OCI-LY1 (cell line): ENCODE measurements at regions not wholly inside any gene's neighbourhood (a gene's known extent, or its start where the extent isn't known, plus 50 kb on each side); places are given as distances from the start of the nearest gene placed in this dataset.
A peak's percentile ranks its signal among the peaks of the same experiment; 100 is the strongest.

Source experiments
- H2AFZ ChIP-seq: fragments of 200-600 bp; sonication (generic), shearing (Covaris generic); 2 replicates; pipeline ENCODE4 v1.6.0; 2014; ENCODE audit warnings: antibody characterized with exemption, mild to moderate bottlenecking, low read length
- H3F3A ChIP-seq: fragments of 200-600 bp; sonication (generic), shearing (Covaris generic); 2 replicates; pipeline ENCODE4 v1.6.0; 2014; ENCODE audit warnings: mild to moderate bottlenecking, antibody characterized with exemption, low read length, moderate library complexity; ENCODE audit not compliant: insufficient read depth
- H3K27ac ChIP-seq: fragments of 200-600 bp; sonication (generic); 2 replicates; pipeline ENCODE4 v1.5.1; 2014; ENCODE audit warnings: low read length, mixed run types, mild to moderate bottlenecking, low read depth; ENCODE audit not compliant: poor library complexity, severe bottlenecking
- H3K27me3 ChIP-seq: fragments of 200-600 bp; sonication (generic); 2 replicates; pipeline ENCODE4 v1.6.0; 2014; ENCODE audit warnings: antibody characterized with exemption, mild to moderate bottlenecking, low read length, moderate library complexity; ENCODE audit not compliant: insufficient read depth
- H3K36me3 ChIP-seq: fragments of 200-600 bp; sonication (generic); 2 replicates; pipeline ENCODE4 v1.6.1; 2014; ENCODE audit warnings: mild to moderate bottlenecking, antibody characterized with exemption, low read length, moderate library complexity, mixed read lengths; ENCODE audit not compliant: insufficient read depth
- H3K4me1 ChIP-seq: fragments of 200-600 bp; sonication (generic); 2 replicates; pipeline ENCODE4 v1.5.1; 2014; ENCODE audit warnings: mild to moderate bottlenecking, low read length, moderate library complexity; ENCODE audit not compliant: insufficient read depth, severe bottlenecking
- H3K4me2 ChIP-seq: fragments of 200-600 bp; sonication (generic), shearing (Covaris generic); 2 replicates; pipeline ENCODE4 v1.6.1; 2014; ENCODE audit warnings: low read length
- H3K4me3 ChIP-seq: fragments of 200-600 bp; sonication (generic); 2 replicates; pipeline ENCODE4 v1.5.1; 2014; ENCODE audit warnings: low read length, low read depth, mild to moderate bottlenecking, mixed read lengths; ENCODE audit not compliant: poor library complexity, severe bottlenecking
- H3K79me2 ChIP-seq: fragments of 200-600 bp; shearing (Covaris generic); 2 replicates; pipeline ENCODE4 v1.6.1; 2016; ENCODE audit warnings: mixed run types, low read length, mixed read lengths; ENCODE audit not compliant: insufficient read depth
- H3K9ac ChIP-seq: fragments of 200-600 bp; sonication (generic), shearing (Covaris generic); 2 replicates; pipeline ENCODE4 v1.6.1; 2014; ENCODE audit warnings: mild to moderate bottlenecking, low read length, mixed read lengths
- H3K9me2 ChIP-seq: fragments of 200-600 bp; sonication (generic), shearing (Covaris generic); 2 replicates; pipeline ENCODE4 v1.6.1; 2014; ENCODE audit warnings: low read depth, mild to moderate bottlenecking, low read length, mixed read lengths
- H3K9me3 ChIP-seq: fragments of 200-600 bp; shearing (Covaris generic); 2 replicates; pipeline ENCODE4 v1.6.1; 2014; ENCODE audit warnings: low read length, mixed read lengths
- H4K20me1 ChIP-seq: fragments of 200-600 bp; sonication (generic), shearing (Covaris generic); 2 replicates; pipeline ENCODE4 v1.6.0; 2016; ENCODE audit warnings: mild to moderate bottlenecking, low read length; ENCODE audit not compliant: insufficient read depth
- EZH2 ChIP-seq: fragments of 200-600 bp; sonication (generic), shearing (Covaris generic); IDR thresholded peaks from 2 replicates; pipeline ENCODE4 v1.8.0; 2017; ENCODE audit warnings: borderline replicate concordance, mixed run types, mild to moderate bottlenecking, antibody characterized with exemption, low read length, moderate library complexity, mixed read lengths
- TF ChIP-seq, protein P1 (sequence below): fragments of 200-600 bp; sonication (generic), shearing (Covaris generic); IDR thresholded peaks from 2 replicates; pipeline ENCODE4 v1.5.1; 2017; ENCODE audit warnings: mild to moderate bottlenecking, antibody characterized with exemption, low read length, moderate library complexity, mixed read lengths

GRCh38 chr2:129877795-129878775 is 101.4 kb upstream of the RAB6C start:
- Histone ChIP-seq H3K27ac (no peak overlapping the region), H3K9ac (no peak overlapping the region), H3K27me3 (no peaks in the 10 kb centered on the region), H4K20me1 (no peaks in the 10 kb centered on the region), H3K9me3 (no peaks in the 10 kb centered on the region), H3K79me2 (no peaks in the 10 kb centered on the region), H3F3A (no peaks in the 10 kb centered on the region), H3K4me1 (peaks cover 8% of the 10 kb centered on the region), H3K36me3 (no peaks in the 10 kb centered on the region), H3K4me2 (peak overlapping the region; percentile 43), H3K4me3 (peak overlapping the region; percentile 48), H3K9me2 (no peaks in the 10 kb centered on the region), H2AFZ (no peak overlapping the region)
- no peak for TF ChIP-seq EZH2
- TF ChIP-seq, protein P1, sequence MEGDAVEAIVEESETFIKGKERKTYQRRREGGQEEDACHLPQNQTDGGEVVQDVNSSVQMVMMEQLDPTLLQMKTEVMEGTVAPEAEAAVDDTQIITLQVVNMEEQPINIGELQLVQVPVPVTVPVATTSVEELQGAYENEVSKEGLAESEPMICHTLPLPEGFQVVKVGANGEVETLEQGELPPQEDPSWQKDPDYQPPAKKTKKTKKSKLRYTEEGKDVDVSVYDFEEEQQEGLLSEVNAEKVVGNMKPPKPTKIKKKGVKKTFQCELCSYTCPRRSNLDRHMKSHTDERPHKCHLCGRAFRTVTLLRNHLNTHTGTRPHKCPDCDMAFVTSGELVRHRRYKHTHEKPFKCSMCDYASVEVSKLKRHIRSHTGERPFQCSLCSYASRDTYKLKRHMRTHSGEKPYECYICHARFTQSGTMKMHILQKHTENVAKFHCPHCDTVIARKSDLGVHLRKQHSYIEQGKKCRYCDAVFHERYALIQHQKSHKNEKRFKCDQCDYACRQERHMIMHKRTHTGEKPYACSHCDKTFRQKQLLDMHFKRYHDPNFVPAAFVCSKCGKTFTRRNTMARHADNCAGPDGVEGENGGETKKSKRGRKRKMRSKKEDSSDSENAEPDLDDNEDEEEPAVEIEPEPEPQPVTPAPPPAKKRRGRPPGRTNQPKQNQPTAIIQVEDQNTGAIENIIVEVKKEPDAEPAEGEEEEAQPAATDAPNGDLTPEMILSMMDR, result no peak

GRCh38 chr2:129879614-129880180 is 99.8 kb upstream of the RAB6C start:
- no peaks in the 10 kb centered on the region for H3K27me3 ChIP-seq
- no peaks in the 10 kb centered on the region for H3K9me2 ChIP-seq
- no peak overlapping the region for H2AFZ ChIP-seq
- no peaks in the 10 kb centered on the region for H3K36me3 ChIP-seq
- H3K9ac ChIP-seq, result no peak overlapping the region
- H3K4me2 ChIP-seq, result no peak overlapping the region
- TF ChIP-seq, protein P1, result no peak
- no peak for TF ChIP-seq EZH2
- H3K4me3 ChIP-seq, result no peak overlapping the region
- H3F3A ChIP-seq, result no peaks in the 10 kb centered on the region
- H3K79me2 ChIP-seq, result no peaks in the 10 kb centered on the region
- peaks cover 8% of the 10 kb centered on the region for H3K4me1 ChIP-seq
- H3K9me3 ChIP-seq, result no peaks in the 10 kb centered on the region
- no peak overlapping the region for H3K27ac ChIP-seq
- no peaks in the 10 kb centered on the region for H4K20me1 ChIP-seq

- Histone ChIP-seq H3K9ac (no peak overlapping the region), H3K27ac (no peak overlapping the region), H3K4me2 (no peak overlapping the region), H3F3A (no peaks in the 10 kb centered on the region), H3K79me2 (no peaks in the 10 kb centered on the region), H3K4me1 (peaks cover 8% of the 10 kb centered on the region), H3K27me3 (no peaks in the 10 kb centered on the region), H3K36me3 (no peaks in the 10 kb centered on the region), H2AFZ (no peak overlapping the region), H4K20me1 (no peaks in the 10 kb centered on the region), H3K9me2 (no peaks in the 10 kb centered on the region), H3K9me3 (no peaks in the 10 kb centered on the region), H3K4me3 (no peak overlapping the region)
- TF ChIP-seq, protein P1, result no peak
- TF ChIP-seq EZH2, result no peak
Observed at GRCh38 chr2:129880309-129880708, 99.2 kb upstream of the RAB6C start.
